ENCODE measurements at regions not wholly inside any gene's neighbourhood (a gene's known extent, or its start where the extent isn't known, plus 50 kb on each side); places are given as distances from the start of the nearest gene placed in this dataset.

DNA sequence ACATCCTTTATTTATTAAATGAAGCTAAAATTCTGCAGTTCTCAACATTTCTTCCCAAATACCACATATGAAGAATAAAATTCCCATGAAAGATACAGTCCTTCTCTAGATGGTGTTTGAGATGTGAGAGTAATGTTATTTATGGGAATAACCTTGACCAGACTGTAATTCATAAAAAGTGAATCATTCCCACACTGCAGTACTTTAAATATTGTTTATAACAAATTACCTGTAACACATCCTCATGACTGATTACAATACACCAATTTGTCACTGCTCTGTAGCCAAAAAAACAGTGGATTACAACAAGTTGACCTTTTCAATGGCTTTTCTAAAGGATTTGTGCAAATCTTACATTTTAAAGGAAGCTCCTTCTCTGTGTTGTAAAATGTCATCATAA is 651.3 kb downstream of the NSUN3 start:
- CTCF ChIA-PET = no interaction called here
- POLR2A ChIA-PET = no interaction called here
- DNase-seq (ENCODE audit: extremely low spot score) = no peak
- TF ChIP-seq FOXM1 (IDR thresholded peaks at IDR 0.05; ENCODE audit: borderline replicate concordance) (no peak), FOXA1 (IDR thresholded peaks at IDR 0.05) (no peak), ELF4 (IDR thresholded peaks at IDR 0.05) (no peak), HDGF (IDR thresholded peaks at IDR 0.05; ENCODE audit: borderline replicate concordance) (no peak), NFRKB (IDR thresholded peaks at IDR 0.05) (no peak), ARNT (IDR thresholded peaks at IDR 0.05) (no peak), SP1 (IDR thresholded peaks at IDR 0.05) (no peak), LEF1 (IDR thresholded peaks at IDR 0.05; ENCODE audit: borderline replicate concordance) (no peak), BHLHE40 (IDR thresholded peaks at IDR 0.05; ENCODE audit: borderline replicate concordance) (no peak), FOXK2 (IDR thresholded peaks at IDR 0.05) (no peak), TARDBP (IDR thresholded peaks at IDR 0.05) (no peak), SUZ12 (IDR thresholded peaks at IDR 0.05) (no peak), CTBP1 (IDR thresholded peaks at IDR 0.05; ENCODE audit: borderline replicate concordance) (no peak), L3MBTL2 (conservative IDR thresholded peaks at IDR 0.05) (no peak)
- TF ChIP-seq, protein P1, sequence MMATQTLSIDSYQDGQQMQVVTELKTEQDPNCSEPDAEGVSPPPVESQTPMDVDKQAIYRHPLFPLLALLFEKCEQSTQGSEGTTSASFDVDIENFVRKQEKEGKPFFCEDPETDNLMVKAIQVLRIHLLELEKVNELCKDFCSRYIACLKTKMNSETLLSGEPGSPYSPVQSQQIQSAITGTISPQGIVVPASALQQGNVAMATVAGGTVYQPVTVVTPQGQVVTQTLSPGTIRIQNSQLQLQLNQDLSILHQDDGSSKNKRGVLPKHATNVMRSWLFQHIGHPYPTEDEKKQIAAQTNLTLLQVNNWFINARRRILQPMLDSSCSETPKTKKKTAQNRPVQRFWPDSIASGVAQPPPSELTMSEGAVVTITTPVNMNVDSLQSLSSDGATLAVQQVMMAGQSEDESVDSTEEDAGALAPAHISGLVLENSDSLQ (IDR thresholded peaks at IDR 0.05) = no peak

DNA sequence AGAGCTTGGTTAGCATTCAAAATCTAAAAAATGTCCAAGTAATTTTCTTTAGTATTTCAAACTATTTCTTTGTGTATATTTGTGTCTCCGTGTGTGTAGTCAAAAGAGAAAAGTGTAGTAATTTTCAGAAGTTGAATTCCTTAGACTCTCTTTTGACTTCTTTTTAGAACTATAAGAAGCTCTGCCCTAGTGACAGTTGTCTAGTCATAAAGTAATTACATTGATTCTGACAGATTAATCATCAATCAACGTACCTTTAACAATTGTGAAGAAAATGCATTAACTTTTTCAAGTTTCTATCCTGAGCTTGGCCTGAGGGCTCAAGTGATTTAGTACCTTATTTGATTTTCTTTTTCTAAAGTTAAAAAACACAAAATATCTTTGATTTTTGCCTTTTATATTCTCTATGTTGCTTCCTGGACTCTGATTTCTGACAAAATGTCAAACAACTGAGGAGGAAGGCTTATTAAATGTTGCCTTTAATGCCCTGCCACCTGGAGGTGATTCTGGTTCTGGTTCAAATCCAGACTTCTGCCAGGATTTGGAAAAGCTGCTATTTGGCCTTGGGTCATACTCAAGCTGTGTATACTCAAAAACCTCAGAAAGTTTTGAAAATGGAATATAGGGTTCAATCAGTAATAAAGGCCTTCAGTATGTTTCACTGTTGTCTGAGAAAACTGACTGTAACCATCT is 653.6 kb downstream of the NSUN3 start:
- TF ChIP-seq, protein P1 (IDR thresholded peaks at IDR 0.05) = no peak
- TF ChIP-seq SUZ12 (IDR thresholded peaks at IDR 0.05) (no peak), BHLHE40 (IDR thresholded peaks at IDR 0.05; ENCODE audit: borderline replicate concordance) (no peak)
- ChIA-PET POLR2A (no interaction called here), CTCF (no interaction called here)
- no peak for DNase-seq (ENCODE audit: extremely low spot score)

DNA sequence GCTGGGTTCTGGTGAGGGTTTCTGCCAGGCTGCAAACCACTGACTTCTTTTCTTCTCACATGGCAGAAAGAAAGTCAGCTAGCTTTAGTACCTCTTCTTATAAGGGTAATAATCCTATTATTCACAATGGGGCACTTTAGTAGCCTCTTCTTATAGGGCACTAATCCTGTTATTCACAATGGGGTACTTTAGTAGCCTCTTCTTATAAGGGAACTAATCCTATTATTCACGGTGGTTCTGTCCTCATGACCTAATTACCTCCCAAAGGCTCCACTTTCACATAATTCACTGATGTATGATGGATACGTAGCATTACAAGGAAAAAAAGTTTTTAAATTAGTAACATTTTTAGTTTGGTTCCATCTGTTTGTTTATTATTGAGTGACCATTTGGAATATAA is 671.3 kb downstream of the NSUN3 start:
- no peak for DNase-seq (ENCODE audit: extremely low spot score)
- TF ChIP-seq BHLHE40 (IDR thresholded peaks at IDR 0.05; ENCODE audit: borderline replicate concordance) = no peak
- ChIA-PET CTCF (no interaction called here), POLR2A (no interaction called here)

DNA sequence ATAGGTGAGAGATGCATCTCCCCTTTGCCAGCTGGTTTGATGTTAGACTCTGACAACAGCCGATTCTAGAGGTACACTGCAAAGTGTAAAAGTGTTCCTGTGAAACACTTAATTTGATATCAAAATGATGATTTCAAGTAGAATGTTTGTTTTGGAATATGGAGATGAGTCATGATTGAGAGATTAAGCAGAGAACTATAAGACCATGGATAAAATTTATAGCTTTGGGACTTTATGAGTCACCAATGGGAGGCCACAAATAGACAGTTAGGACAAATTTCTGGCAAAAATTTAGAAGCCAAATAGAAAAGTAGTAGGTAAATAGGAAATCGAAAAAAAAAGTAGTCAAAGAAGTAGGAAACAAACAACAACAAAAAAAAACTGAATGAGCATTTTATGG is 672.5 kb downstream of the NSUN3 start:
- ChIA-PET CTCF (no interaction called here), POLR2A (no interaction called here)
- no peak for DNase-seq (ENCODE audit: extremely low spot score)
- TF ChIP-seq HDGF (IDR thresholded peaks at IDR 0.05; ENCODE audit: borderline replicate concordance) (no peak), FOXM1 (IDR thresholded peaks at IDR 0.05; ENCODE audit: borderline replicate concordance) (no peak), ELF4 (IDR thresholded peaks at IDR 0.05) (no peak)

DNA sequence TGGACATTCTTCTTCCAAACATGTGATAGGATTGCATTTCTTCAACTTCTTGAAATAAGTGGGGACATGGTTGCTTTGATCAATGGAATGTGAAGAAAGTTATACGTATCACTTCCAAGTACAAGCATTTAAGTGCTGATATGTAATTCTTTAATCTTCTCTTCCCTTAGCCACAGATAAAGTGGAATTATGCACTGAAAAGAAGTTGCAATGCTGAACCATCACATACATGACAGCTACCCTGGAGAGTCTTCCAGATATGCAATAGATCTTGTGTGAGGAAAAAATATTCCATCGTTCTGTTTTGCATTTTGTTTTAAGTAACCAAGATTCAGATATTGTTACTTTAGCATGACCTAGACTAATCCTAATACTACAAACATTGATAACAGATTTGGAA is 674.3 kb downstream of the NSUN3 start:
- TF ChIP-seq SUZ12 (IDR thresholded peaks at IDR 0.05) = no peak
- no peak for TF ChIP-seq LEF1 (IDR thresholded peaks at IDR 0.05; ENCODE audit: borderline replicate concordance)
- TF ChIP-seq ELF4 (IDR thresholded peaks at IDR 0.05) = no peak
- TF ChIP-seq TARDBP (IDR thresholded peaks at IDR 0.05) = no peak
- TF ChIP-seq ARNT (IDR thresholded peaks at IDR 0.05) = no peak
- TF ChIP-seq, protein P1 (IDR thresholded peaks at IDR 0.05) = no peak
- no peak for TF ChIP-seq SP1 (IDR thresholded peaks at IDR 0.05)
- TF ChIP-seq CTBP1 (IDR thresholded peaks at IDR 0.05; ENCODE audit: borderline replicate concordance) = no peak
- no peak for TF ChIP-seq FOXK2 (IDR thresholded peaks at IDR 0.05)
- TF ChIP-seq BHLHE40 (IDR thresholded peaks at IDR 0.05; ENCODE audit: borderline replicate concordance) = no peak
- CTCF ChIA-PET = interaction anchor here (0.7 kb wide), 1 partner anchor 275 kb away, joined by 3 read pairs; no protein-coding TSS in a partner anchor
- DNase-seq (ENCODE audit: extremely low spot score) = no peak
- POLR2A ChIA-PET = no interaction called here

DNA sequence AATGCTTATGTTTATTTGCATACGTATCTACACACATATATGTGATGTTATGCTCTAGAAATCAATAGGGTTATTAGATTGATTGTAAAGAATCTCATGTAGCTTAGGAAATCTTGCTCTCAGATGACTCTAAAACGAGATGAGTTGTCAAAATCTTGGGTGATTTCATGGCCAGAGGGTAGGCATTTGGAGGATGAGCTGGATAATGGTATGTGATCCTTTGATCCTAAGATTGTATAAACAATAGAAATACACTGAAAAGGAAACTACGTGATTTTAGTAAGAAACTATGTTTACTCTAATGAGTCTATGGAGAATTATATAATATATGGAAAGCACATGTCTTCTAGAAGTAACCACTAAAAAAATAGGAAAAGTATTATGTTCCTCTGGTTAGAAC is 676.6 kb downstream of the NSUN3 start:
- ChIA-PET CTCF (no interaction called here), POLR2A (no interaction called here)
- TF ChIP-seq SUZ12 (IDR thresholded peaks at IDR 0.05) (no peak), HDGF (IDR thresholded peaks at IDR 0.05; ENCODE audit: borderline replicate concordance) (no peak), FOXK2 (IDR thresholded peaks at IDR 0.05) (no peak), NFRKB (IDR thresholded peaks at IDR 0.05) (no peak), ARNT (IDR thresholded peaks at IDR 0.05) (no peak), FOXM1 (IDR thresholded peaks at IDR 0.05; ENCODE audit: borderline replicate concordance) (no peak), CTBP1 (IDR thresholded peaks at IDR 0.05; ENCODE audit: borderline replicate concordance) (no peak), FOXA1 (IDR thresholded peaks at IDR 0.05) (no peak), ZNF384 (IDR thresholded peaks at IDR 0.05) (no peak), ELF4 (IDR thresholded peaks at IDR 0.05) (no peak), SP1 (IDR thresholded peaks at IDR 0.05) (no peak), BHLHE40 (IDR thresholded peaks at IDR 0.05; ENCODE audit: borderline replicate concordance) (no peak), L3MBTL2 (conservative IDR thresholded peaks at IDR 0.05) (no peak), LEF1 (IDR thresholded peaks at IDR 0.05; ENCODE audit: borderline replicate concordance) (no peak), TARDBP (IDR thresholded peaks at IDR 0.05) (no peak)
- TF ChIP-seq, protein P1 (IDR thresholded peaks at IDR 0.05) = no peak
- DNase-seq (ENCODE audit: extremely low spot score) = no peak
